PC-3 (cell line): ENCODE measurements at regions not wholly inside any gene's neighbourhood (a gene's known extent, or its start where the extent isn't known, plus 50 kb on each side); places are given as distances from the start of the nearest gene placed in this dataset.

ENCODE experiments used
- CTCF ChIP-seq: fragments of 300-600 bp; sonication (generic); conservative IDR thresholded peaks from 2 replicates; pipeline ENCODE4 v1.5.1; 2017; ENCODE audit warnings: antibody characterized with exemption, low read depth, mild to moderate bottlenecking, low read length
- EZH2 ChIP-seq: fragments of 300-600 bp; sonication (generic); IDR thresholded peaks from one replicate; pipeline ENCODE4 v1.6.1; 2017; ENCODE audit warnings: antibody characterized with exemption, mild to moderate bottlenecking, low read length; ENCODE audit not compliant: unreplicated experiment
- EZH2phosphoT487 ChIP-seq: fragments of 300-600 bp; sonication (generic); IDR thresholded peaks from 2 replicates; pipeline ENCODE4 v1.6.1; 2018; ENCODE audit warnings: mild to moderate bottlenecking, antibody characterized with exemption, low read length, borderline replicate concordance

GRCh38 chr11:44379141-44380008, 69.4 kb upstream of the ALX4 start:
- TF ChIP-seq EZH2phosphoT487, result no peak
- TF ChIP-seq CTCF, result no peak
- no peak for TF ChIP-seq EZH2
